Kidney (tissue), 13 donors: ENCODE measurements at regions not wholly inside any gene's neighbourhood (a gene's known extent, or its start where the extent isn't known, plus 50 kb on each side); places are given as distances from the start of the nearest gene placed in this dataset.
"Not testable (repeated sequence)": the region's sequence is repeated elsewhere in the genome, so short reads cannot be mapped to it uniquely, and the experiment has no call there.

Experiments used
- DNase-seq, 5 donors: peaks; one replicate each; pipeline ENCODE4 v3.0.0-alpha.2; 2013 to 2020
- FAIRE-seq: peaks from 2 replicates; lab custom pipeline; 2012; peaks lifted over from hg19 to GRCh38; lab: Jason Lieb, UNC
- H3K27ac ChIP-seq, 2 donors: one replicate each; pipeline ENCODE4 v1.7.0; 2013; ENCODE audit warnings: low read depth in 2 of 2, low read length in 2 of 2, inconsistent platforms in 1 of 2
- H3K27me3 ChIP-seq: one replicate; pipeline ENCODE4 v1.7.1; 2013; ENCODE audit warnings: low read length, inconsistent platforms; ENCODE audit not compliant: control insufficient read depth, insufficient read depth
- H3K36me3 ChIP-seq, 3 donors: one replicate each; pipeline versions ENCODE4 v1.7.0 to v1.7.1; 2013; ENCODE audit warnings: low read length in 3 of 3, control low read depth in 1 of 3, inconsistent platforms in 1 of 3; ENCODE audit not compliant: insufficient read depth in 3 of 3, control insufficient read depth in 2 of 3
- H3K4me1 ChIP-seq, 3 donors: one replicate each; pipeline versions ENCODE4 v1.7.0 to v1.7.1; 2013; ENCODE audit warnings: low read length in 3 of 3, inconsistent platforms in 1 of 3, low read depth in 1 of 3; ENCODE audit not compliant: control insufficient read depth in 2 of 3, insufficient read depth in 2 of 3
- H3K4me3 ChIP-seq, 3 donors: one replicate each; pipeline versions ENCODE4 v1.7.0 to v1.8.1; 2013; ENCODE audit warnings: low read length in 3 of 3, control low read depth in 1 of 3, inconsistent platforms in 1 of 3
- H3K9ac ChIP-seq, 3 donors: one replicate each; pipeline versions ENCODE4 v1.7.0 to v1.7.1; 2013; ENCODE audit warnings: low read length in 3 of 3, control low read depth in 1 of 3, inconsistent platforms in 1 of 3
- H3K9me3 ChIP-seq, 3 donors: one replicate each; pipeline versions ENCODE4 v1.7.0 to v1.7.1; 2013; ENCODE audit warnings: low read length in 3 of 3, control low read depth in 1 of 3, inconsistent platforms in 1 of 3; ENCODE audit not compliant: control insufficient read depth in 2 of 3, insufficient read depth in 1 of 3
- intact Hi-C: fragments of 100-400 bp; cut with DNase I; formaldehyde crosslinking; loops from one replicate; pipeline ENCODE4 v1.11.1; 2022
- TF ChIP-seq, protein P1 (sequence below): IDR thresholded peaks from 3 replicates; pipeline ENCODE4 v1.5.1; 2012; ENCODE audit warnings: mild to moderate bottlenecking, moderate library complexity, borderline replicate concordance; ENCODE audit not compliant: insufficient read depth; ENCODE audit errors: extremely low read depth
- donor health status: control.
- donor health status: control.
- donor health status: control.
- donor health status: control.
- donor health status: control.
- donor health status: DM: yes; HTN: yes; CAD: no.
- donor health status: Normal renal cell carcinoma (clear cell type).

DNA sequence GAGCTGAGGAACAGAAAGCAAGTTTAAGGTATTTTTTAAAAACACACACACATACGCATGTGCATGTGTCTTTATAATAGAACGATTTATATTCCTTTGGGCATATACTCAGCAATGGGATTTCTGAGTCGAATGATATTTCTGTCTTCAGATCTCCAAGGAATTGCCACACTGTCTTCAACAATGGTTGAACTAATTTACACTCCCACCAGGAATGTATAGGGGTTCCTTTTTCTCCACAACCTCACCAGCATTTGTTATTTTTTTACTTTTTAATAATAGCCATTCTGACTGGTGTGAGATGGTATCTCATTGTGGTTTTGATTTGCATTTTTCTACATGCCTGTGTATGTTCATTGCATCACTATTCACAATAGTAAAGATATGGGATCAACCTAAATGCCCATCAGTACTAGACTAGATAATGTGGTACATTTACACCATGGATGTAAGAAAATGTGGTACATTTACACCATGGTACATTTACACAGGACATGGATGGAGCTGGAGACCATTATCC, 60.3 kb upstream of the MAP3K1 start:
- TF ChIP-seq, protein P1, sequence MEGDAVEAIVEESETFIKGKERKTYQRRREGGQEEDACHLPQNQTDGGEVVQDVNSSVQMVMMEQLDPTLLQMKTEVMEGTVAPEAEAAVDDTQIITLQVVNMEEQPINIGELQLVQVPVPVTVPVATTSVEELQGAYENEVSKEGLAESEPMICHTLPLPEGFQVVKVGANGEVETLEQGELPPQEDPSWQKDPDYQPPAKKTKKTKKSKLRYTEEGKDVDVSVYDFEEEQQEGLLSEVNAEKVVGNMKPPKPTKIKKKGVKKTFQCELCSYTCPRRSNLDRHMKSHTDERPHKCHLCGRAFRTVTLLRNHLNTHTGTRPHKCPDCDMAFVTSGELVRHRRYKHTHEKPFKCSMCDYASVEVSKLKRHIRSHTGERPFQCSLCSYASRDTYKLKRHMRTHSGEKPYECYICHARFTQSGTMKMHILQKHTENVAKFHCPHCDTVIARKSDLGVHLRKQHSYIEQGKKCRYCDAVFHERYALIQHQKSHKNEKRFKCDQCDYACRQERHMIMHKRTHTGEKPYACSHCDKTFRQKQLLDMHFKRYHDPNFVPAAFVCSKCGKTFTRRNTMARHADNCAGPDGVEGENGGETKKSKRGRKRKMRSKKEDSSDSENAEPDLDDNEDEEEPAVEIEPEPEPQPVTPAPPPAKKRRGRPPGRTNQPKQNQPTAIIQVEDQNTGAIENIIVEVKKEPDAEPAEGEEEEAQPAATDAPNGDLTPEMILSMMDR, result no peak
- H3K36me3 ChIP-seq, result no peaks in the 10 kb centered on the region
- intact Hi-C loops, result no loop called here

DNA sequence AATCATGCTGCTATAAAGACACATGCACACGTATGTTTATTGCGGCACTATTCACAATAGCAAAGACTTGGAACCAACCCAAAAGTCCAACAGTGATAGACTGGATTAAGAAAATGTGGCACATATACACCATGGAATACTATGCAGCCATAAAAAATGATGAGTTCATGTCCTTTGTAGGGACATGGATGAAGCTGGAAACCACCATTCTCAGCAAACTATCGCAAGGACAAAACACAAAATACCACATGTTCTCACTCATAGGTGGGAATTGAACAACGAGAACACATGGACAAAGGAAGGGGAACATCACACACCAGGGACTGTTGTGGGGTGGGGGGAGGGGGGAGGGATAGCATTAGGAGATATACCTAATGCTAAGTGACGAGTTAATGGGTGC, 61.8 kb upstream of the MAP3K1 start:
- H3K27me3 ChIP-seq, H3K4me3 ChIP-seq, H3K9me3 ChIP-seq, intact Hi-C loops, H3K36me3 ChIP-seq, H3K27ac ChIP-seq, DNase-seq, FAIRE-seq, H3K4me1 ChIP-seq, H3K9ac ChIP-seq: not testable (repeated sequence)

More for the DNA sequence above, 60.3 kb upstream of the MAP3K1 start:
- FAIRE-seq (no peak), DNase-seq (no peak)
- Histone ChIP-seq H3K4me1 (no peaks in the 10 kb centered on the region), H3K27ac (no peak overlapping the region), H3K9me3 (peaks cover 0 to 5% (median 0%) of the 10 kb centered on the region in 3 donors), H3K9ac (no peak overlapping the region), H3K4me3 (no peak overlapping the region), H3K27me3 (no peaks in the 10 kb centered on the region)

DNA sequence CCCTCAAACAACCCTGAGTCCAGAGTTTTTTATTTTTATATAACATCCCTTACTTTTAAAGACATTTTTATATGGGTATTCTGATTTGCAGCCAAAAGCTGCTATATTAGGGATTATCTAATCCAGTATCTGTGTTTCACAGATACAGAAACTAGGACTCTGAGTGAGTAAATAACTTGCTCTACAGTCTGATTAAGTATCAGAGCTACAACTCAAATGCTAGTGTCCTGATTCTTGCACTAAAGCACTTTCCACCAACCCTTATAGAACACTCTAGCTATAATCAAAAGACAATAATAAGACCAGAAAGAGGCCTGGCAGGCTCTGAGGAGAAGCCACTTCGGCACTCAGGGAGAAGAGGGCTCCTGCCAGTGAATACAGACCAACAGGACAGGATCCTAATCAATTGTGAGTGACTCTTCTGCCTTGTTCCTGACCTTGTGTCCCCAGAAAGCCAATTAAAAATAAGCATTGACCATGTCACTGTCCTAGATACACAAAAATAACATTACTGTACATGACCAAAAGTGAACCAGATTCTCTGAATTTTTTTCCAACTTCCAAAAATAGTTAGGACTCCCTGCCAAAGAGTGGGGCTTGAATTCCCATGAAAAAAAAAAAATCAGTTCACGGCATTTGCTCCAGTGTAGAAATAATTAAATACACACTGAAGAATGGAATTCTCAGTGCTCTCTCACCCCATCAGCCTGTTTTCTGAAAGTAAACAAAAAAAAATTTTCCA, 63.6 kb upstream of the MAP3K1 start:
- Histone ChIP-seq H3K4me1 (no peaks in the 10 kb centered on the region), H3K9me3 (peaks cover 0 to 5% (median 0%) of the 10 kb centered on the region in 3 donors), H3K27me3 (no peaks in the 10 kb centered on the region), H3K36me3 (no peaks in the 10 kb centered on the region), H3K27ac (no peak overlapping the region), H3K4me3 (no peak overlapping the region), H3K9ac (no peak overlapping the region)
- FAIRE-seq (no peak), DNase-seq (peak in 1 of 5 donors; percentile 45)
- TF ChIP-seq, protein P1, result no peak
- intact Hi-C loops, result no loop called here

DNA sequence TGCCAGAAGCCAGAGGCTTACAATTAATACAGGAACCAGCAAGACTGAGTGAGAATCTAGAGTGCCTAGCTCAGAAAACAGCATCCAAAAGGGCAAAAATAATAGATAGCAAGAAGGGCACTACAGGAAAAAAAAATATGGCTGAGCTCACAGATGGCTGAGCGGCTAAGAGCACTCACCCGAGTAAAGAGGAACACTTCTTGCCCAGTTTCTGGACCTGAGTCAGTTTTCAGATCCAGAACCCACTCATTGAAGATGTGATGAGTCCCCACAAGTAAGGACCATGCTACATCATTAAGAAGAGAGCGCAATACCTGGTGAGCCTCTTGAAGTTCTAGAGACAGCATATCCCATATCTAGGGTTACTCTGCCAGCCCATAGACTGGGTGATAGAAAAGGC, 65.5 kb upstream of the MAP3K1 start:
- Histone ChIP-seq H3K9ac (no peak overlapping the region), H3K9me3 (peaks cover 0 to 5% (median 0%) of the 10 kb centered on the region in 3 donors), H3K4me3 (no peak overlapping the region), H3K4me1 (no peaks in the 10 kb centered on the region), H3K36me3 (no peaks in the 10 kb centered on the region), H3K27ac (no peak overlapping the region), H3K27me3 (no peaks in the 10 kb centered on the region)
- intact Hi-C loops, result no loop called here
- no peak for FAIRE-seq
- TF ChIP-seq, protein P1, result no peak
- DNase-seq, result no peak
